ENCODE measurements at regions not wholly inside any gene's neighbourhood (a gene's known extent, or its start where the extent isn't known, plus 50 kb on each side); places are given as distances from the start of the nearest gene placed in this dataset.

GRCh38 chr16:16863672-16864071 is 484.7 kb downstream of the NPIPA7 start:
- H3K36me3 Mint-ChIP-seq (ENCODE audit: low read depth), result no peaks in the 10 kb centered on the region

GRCh38 chr16:16864536-16864935 is 485.6 kb downstream of the NPIPA7 start:
- Mint-ChIP-seq H3K27ac (no peak overlapping the region), H3K9me3 (no peaks in the 10 kb centered on the region), H3K36me3 (ENCODE audit: low read depth) (no peaks in the 10 kb centered on the region), H3K4me3 (no peak overlapping the region), H3K4me1 (peaks cover 28% of the 10 kb centered on the region), H3K27me3 (ENCODE audit: low read depth) (peaks cover 43% of the 10 kb centered on the region)
- no peak for TF ChIP-seq CTCF (IDR thresholded peaks at IDR 0.05; ENCODE audit: unreplicated experiment in 3 of 3)

More at GRCh38 chr16:16863672-16864071, 484.7 kb downstream of the NPIPA7 start:
- Mint-ChIP-seq H3K9me3 (no peaks in the 10 kb centered on the region), H3K4me1 (peaks cover 28% of the 10 kb centered on the region), H3K4me3 (no peak overlapping the region), H3K27ac (no peak overlapping the region), H3K27me3 (ENCODE audit: low read depth) (peaks cover 35% of the 10 kb centered on the region)
- TF ChIP-seq CTCF (IDR thresholded peaks at IDR 0.05; ENCODE audit: unreplicated experiment in 3 of 3), result no peak

GRCh38 chr16:16865374-16865773 is 486.4 kb downstream of the NPIPA7 start:
- Mint-ChIP-seq H3K36me3 (ENCODE audit: low read depth) (no peaks in the 10 kb centered on the region), H3K27me3 (ENCODE audit: low read depth) (peaks cover 47% of the 10 kb centered on the region), H3K9me3 (no peaks in the 10 kb centered on the region), H3K27ac (no peak overlapping the region), H3K4me3 (no peak overlapping the region), H3K4me1 (peaks cover 26% of the 10 kb centered on the region)
- no peak for TF ChIP-seq CTCF (IDR thresholded peaks at IDR 0.05; ENCODE audit: unreplicated experiment in 3 of 3)

- Mint-ChIP-seq H3K9me3 (no peaks in the 10 kb centered on the region), H3K27ac (no peak overlapping the region), H3K4me1 (peaks cover 16% of the 10 kb centered on the region), H3K36me3 (ENCODE audit: low read depth) (no peaks in the 10 kb centered on the region), H3K4me3 (no peak overlapping the region), H3K27me3 (ENCODE audit: low read depth) (peaks cover 68% of the 10 kb centered on the region)
- no peak for TF ChIP-seq CTCF (IDR thresholded peaks at IDR 0.05; ENCODE audit: unreplicated experiment in 3 of 3)
These were observed 489.0 kb downstream of the NPIPA7 start for GRCh38 chr16:16867973-16868372.

GRCh38 chr16:16868727-16869126 is 489.8 kb downstream of the NPIPA7 start:
- H3K36me3 Mint-ChIP-seq (ENCODE audit: low read depth), result no peaks in the 10 kb centered on the region
- no peak overlapping the region for H3K4me3 Mint-ChIP-seq
- H3K4me1 Mint-ChIP-seq, result peaks cover 12% of the 10 kb centered on the region
- no peak overlapping the region for H3K27ac Mint-ChIP-seq
- H3K27me3 Mint-ChIP-seq (ENCODE audit: low read depth), result peaks cover 73% of the 10 kb centered on the region
- H3K9me3 Mint-ChIP-seq, result no peaks in the 10 kb centered on the region
- TF ChIP-seq CTCF (IDR thresholded peaks at IDR 0.05; ENCODE audit: unreplicated experiment in 3 of 3), result no peak

GRCh38 chr16:16869746-16870145 is 490.8 kb downstream of the NPIPA7 start:
- H3K9me3 Mint-ChIP-seq, result no peaks in the 10 kb centered on the region
- peaks cover 9% of the 10 kb centered on the region for H3K4me1 Mint-ChIP-seq
- H3K4me3 Mint-ChIP-seq, result no peak overlapping the region
- no peaks in the 10 kb centered on the region for H3K36me3 Mint-ChIP-seq (ENCODE audit: low read depth)
- peaks cover 81% of the 10 kb centered on the region for H3K27me3 Mint-ChIP-seq (ENCODE audit: low read depth)
- no peak for TF ChIP-seq CTCF (IDR thresholded peaks at IDR 0.05; ENCODE audit: unreplicated experiment in 3 of 3)
- H3K27ac Mint-ChIP-seq, result no peak overlapping the region
